C4-2B (cell line): ENCODE measurements at regions not wholly inside any gene's neighbourhood (a gene's known extent, or its start where the extent isn't known, plus 50 kb on each side); places are given as distances from the start of the nearest gene placed in this dataset.

Experiments
- CTCF ChIP-seq: fragments of 450-650 bp; conservative IDR thresholded peaks from 2 replicates; pipeline ENCODE4 v1.5.1; 2017; ENCODE audit warnings: mild to moderate bottlenecking
- ZFX ChIP-seq: fragments of 450-650 bp; IDR thresholded peaks from 2 replicates; pipeline ENCODE4 v1.6.1; 2017

- TF ChIP-seq CTCF, result no peak
- no peak for TF ChIP-seq ZFX
Measured at GRCh38 chr3:165259541-165260193, 63.5 kb upstream of the SLITRK3 start.
